HEK293T (cell line): ENCODE measurements at regions not wholly inside any gene's neighbourhood (a gene's known extent, or its start where the extent isn't known, plus 50 kb on each side); places are given as distances from the start of the nearest gene placed in this dataset.
"Not testable (repeated sequence)": the region's sequence is repeated elsewhere in the genome, so short reads cannot be mapped to it uniquely, and the experiment has no call there.

ENCODE experiments used
- CTCF ChIA-PET: fragments of 350-600 bp; formaldehyde crosslinking; extraction: SDS; loops from one replicate; lab custom pipeline; 2021; ENCODE audit warnings: antibody characterized with exemption, inconsistent platforms; lab: Yijun Ruan, JAX
- POLR2A ChIA-PET: fragments of 350-600 bp; formaldehyde crosslinking; extraction: SDS; loops from one replicate; lab custom pipeline; 2020; ENCODE audit warnings: antibody characterized with exemption, inconsistent platforms; lab: Yijun Ruan, JAX
- DNase-seq: peaks from one replicate; pipeline ENCODE4 v3.0.0; 2012; ENCODE audit warnings: mixed read lengths; ENCODE audit errors: extremely low spot score
- ARNT ChIP-seq: fragments of 450-650 bp; IDR thresholded peaks from 2 replicates; pipeline ENCODE4 v1.6.1; 2017; ENCODE audit warnings: mild to moderate bottlenecking
- BHLHE40 ChIP-seq: fragments of 450-650 bp; IDR thresholded peaks from 2 replicates; pipeline ENCODE4 v1.6.1; 2016; ENCODE audit warnings: mild to moderate bottlenecking, moderate library complexity, borderline replicate concordance
- CTBP1 ChIP-seq: fragments of 450-650 bp; IDR thresholded peaks from 2 replicates; pipeline ENCODE4 v1.6.1; 2016; ENCODE audit warnings: borderline replicate concordance
- ELF4 ChIP-seq: fragments of 450-650 bp; IDR thresholded peaks from 2 replicates; pipeline ENCODE4 v1.6.1; 2017; ENCODE audit warnings: antibody characterized with exemption
- FOXA1 ChIP-seq: fragments of 450-650 bp; IDR thresholded peaks from 2 replicates; pipeline ENCODE4 v1.6.1; 2016; ENCODE audit warnings: mild to moderate bottlenecking
- FOXK2 ChIP-seq: fragments of 450-650 bp; IDR thresholded peaks from 2 replicates; pipeline ENCODE4 v1.6.1; 2016; ENCODE audit warnings: mild to moderate bottlenecking
- FOXM1 ChIP-seq: fragments of 450-650 bp; IDR thresholded peaks from 2 replicates; pipeline ENCODE4 v1.6.1; 2017; ENCODE audit warnings: mild to moderate bottlenecking, borderline replicate concordance
- HDGF ChIP-seq: fragments of 450-650 bp; IDR thresholded peaks from 2 replicates; pipeline ENCODE4 v1.6.1; 2017; ENCODE audit warnings: antibody characterized with exemption, borderline replicate concordance
- L3MBTL2 ChIP-seq: fragments of 450-650 bp; conservative IDR thresholded peaks from 2 replicates; pipeline ENCODE4 v1.6.1; 2016; ENCODE audit warnings: mild to moderate bottlenecking
- LEF1 ChIP-seq: fragments of 450-650 bp; IDR thresholded peaks from 2 replicates; pipeline ENCODE4 v1.6.1; 2017; ENCODE audit warnings: mild to moderate bottlenecking, borderline replicate concordance
- NFRKB ChIP-seq: fragments of 450-650 bp; IDR thresholded peaks from 2 replicates; pipeline ENCODE4 v1.6.1; 2016; ENCODE audit warnings: mild to moderate bottlenecking, moderate library complexity
- SP1 ChIP-seq: fragments of 450-650 bp; IDR thresholded peaks from 2 replicates; pipeline ENCODE4 v1.6.1; 2017
- SUZ12 ChIP-seq: fragments of 450-650 bp; IDR thresholded peaks from 2 replicates; pipeline ENCODE4 v1.6.1; 2016; ENCODE audit warnings: mild to moderate bottlenecking
- TARDBP ChIP-seq: fragments of 450-650 bp; IDR thresholded peaks from 2 replicates; pipeline ENCODE4 v1.6.1; 2016
- ZNF384 ChIP-seq: fragments of 450-650 bp; IDR thresholded peaks from 2 replicates; pipeline ENCODE4 v1.6.1; 2016
- TF ChIP-seq, protein P1 (sequence below): fragments of 450-650 bp; IDR thresholded peaks from 2 replicates; pipeline ENCODE4 v1.6.1; 2016

DNA sequence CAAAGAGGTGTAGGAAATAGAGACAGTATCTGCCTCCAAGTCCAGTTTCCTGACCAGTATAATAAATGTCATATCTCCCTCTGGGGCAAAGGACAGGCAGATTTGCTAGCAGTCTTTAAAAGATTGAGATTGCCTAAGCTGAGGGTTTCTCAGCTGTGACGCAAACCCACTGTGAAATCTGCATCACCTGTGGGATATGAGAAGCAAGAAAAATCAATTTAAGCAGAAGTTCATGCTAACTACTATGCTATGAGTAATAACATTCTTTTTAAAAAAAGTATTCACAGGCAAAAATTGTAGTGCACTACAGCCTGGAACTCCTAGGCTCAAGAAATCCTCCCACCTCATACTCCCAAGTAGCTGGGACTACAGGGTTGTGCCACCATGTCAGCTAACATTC is 168.1 kb upstream of the POC5 start:
- POLR2A ChIA-PET, result no interaction called here
- CTCF ChIA-PET, result interaction anchor here (0.6 to 2.6 kb wide), 3 partner anchors 11 to 371 kb away, joined by 3 to 11 read pairs (median 4); no protein-coding TSS in a partner anchor
- DNase-seq, result no peak
- no peak for TF ChIP-seq FOXK2
- TF ChIP-seq CTBP1, result no peak
- TF ChIP-seq SUZ12, result no peak
- TF ChIP-seq ZNF384, result no peak
- TF ChIP-seq HDGF, result no peak
- no peak for TF ChIP-seq FOXA1
- no peak for TF ChIP-seq FOXM1
- no peak for TF ChIP-seq L3MBTL2
- no peak for TF ChIP-seq BHLHE40
- TF ChIP-seq TARDBP, result no peak
- TF ChIP-seq ARNT, result no peak
- no peak for TF ChIP-seq SP1
- TF ChIP-seq NFRKB, result no peak
- no peak for TF ChIP-seq LEF1

DNA sequence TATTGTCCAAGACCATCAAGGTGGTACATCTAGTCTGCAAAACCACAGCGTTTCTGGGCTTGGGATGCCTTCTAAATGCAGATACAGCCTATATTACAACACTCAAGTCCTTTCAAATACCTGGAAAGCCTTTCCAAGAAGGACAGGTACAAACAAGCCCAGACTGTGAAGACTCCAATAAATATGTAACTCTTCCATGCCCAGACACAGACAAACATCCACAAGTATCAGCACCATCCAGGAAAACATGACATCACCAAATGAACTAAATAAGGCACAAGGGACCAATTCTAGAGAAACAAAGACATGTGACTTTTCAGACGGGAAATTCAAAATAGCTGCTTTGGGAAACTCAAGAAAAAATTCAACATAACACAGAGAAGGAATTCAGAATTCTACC is 152.7 kb upstream of the POC5 start:
- ChIA-PET POLR2A (no interaction called here), CTCF (no interaction called here)
- TF ChIP-seq BHLHE40 (no peak), ELF4 (no peak), LEF1 (no peak), ZNF384 (no peak), FOXA1 (no peak), L3MBTL2 (no peak), FOXK2 (no peak), TARDBP (no peak), SP1 (no peak)
- no peak for DNase-seq

DNA sequence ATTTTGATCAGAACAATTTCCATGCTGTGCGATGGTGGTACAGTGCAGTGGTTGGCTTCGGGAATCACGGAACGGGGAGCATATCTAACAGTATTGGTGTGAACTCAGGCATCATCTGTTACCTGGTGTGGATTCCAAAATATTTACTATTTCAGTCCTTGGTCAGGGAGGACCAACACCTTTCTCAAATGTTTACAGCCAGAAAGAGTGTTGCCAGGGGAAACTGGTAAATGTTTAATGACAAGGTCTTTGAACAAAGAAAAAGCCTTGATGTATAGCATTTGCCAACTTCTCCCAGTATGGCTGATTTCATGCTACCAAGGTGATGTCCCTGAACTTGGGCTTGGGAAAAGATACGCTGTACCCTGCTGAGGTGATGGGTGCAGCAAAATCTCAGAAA is 145.6 kb upstream of the POC5 start:
- CTCF ChIA-PET, result no interaction called here
- no peak for DNase-seq
- no peak for TF ChIP-seq FOXK2
- TF ChIP-seq HDGF, result no peak
- no peak for TF ChIP-seq LEF1
- TF ChIP-seq TARDBP, result no peak
- TF ChIP-seq L3MBTL2, result no peak
- TF ChIP-seq CTBP1, result no peak
- TF ChIP-seq NFRKB, result no peak
- TF ChIP-seq BHLHE40, result no peak
- TF ChIP-seq FOXA1, result no peak
- no peak for TF ChIP-seq ZNF384
- no peak for TF ChIP-seq SUZ12
- no peak for TF ChIP-seq FOXM1
- TF ChIP-seq SP1, result no peak
- no peak for TF ChIP-seq ELF4
- TF ChIP-seq, protein P1, sequence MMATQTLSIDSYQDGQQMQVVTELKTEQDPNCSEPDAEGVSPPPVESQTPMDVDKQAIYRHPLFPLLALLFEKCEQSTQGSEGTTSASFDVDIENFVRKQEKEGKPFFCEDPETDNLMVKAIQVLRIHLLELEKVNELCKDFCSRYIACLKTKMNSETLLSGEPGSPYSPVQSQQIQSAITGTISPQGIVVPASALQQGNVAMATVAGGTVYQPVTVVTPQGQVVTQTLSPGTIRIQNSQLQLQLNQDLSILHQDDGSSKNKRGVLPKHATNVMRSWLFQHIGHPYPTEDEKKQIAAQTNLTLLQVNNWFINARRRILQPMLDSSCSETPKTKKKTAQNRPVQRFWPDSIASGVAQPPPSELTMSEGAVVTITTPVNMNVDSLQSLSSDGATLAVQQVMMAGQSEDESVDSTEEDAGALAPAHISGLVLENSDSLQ, result no peak
- no peak for TF ChIP-seq ARNT
- POLR2A ChIA-PET, result no interaction called here

DNA sequence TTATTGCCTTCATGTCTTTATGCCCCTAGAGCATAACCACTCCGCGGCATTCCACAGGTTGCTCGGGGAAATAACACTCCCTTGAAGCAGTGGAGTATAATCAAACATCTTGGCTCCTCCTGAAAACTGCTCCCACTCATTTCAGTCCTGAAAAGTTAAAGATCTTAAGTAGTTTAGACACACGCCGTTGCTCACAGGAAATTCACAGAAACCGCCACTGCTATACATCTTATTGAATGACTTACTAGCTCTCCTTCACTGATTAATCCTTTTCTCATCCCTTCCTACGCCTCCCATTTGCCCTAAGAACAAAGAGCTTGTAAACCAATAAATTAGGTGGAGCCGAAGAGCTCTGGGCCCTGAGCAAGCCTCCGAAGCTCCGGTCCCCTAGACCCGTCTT is 142.4 kb upstream of the POC5 start:
- CTCF ChIA-PET, DNase-seq, POLR2A ChIA-PET: not testable (repeated sequence)

DNA sequence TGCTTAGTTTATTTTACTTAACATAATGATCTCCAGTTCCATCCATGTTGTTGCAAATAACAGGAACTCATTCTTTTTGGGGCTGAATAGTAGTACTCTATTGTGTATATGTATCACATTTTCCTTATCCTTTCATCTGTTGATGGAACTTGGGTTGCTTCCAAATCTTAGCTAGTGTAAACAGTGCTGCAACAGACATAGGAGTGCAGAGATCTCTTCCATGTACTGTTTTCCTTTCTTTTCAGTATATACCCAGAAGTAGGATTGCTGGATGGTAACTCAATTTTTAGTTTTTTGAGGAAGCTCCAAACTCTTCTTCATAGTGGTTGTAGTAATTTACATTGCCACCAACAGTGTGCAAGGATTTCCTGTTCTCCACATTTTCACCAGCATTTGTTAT is 138.8 kb upstream of the POC5 start:
- ChIA-PET CTCF (no interaction called here), POLR2A (no interaction called here)
- no peak for TF ChIP-seq TARDBP
- no peak for TF ChIP-seq SUZ12
- no peak for TF ChIP-seq L3MBTL2
- no peak for TF ChIP-seq FOXK2
- TF ChIP-seq FOXM1, result no peak
- no peak for TF ChIP-seq CTBP1
- TF ChIP-seq, protein P1, result no peak
- TF ChIP-seq HDGF, result no peak
- DNase-seq, result no peak

DNA sequence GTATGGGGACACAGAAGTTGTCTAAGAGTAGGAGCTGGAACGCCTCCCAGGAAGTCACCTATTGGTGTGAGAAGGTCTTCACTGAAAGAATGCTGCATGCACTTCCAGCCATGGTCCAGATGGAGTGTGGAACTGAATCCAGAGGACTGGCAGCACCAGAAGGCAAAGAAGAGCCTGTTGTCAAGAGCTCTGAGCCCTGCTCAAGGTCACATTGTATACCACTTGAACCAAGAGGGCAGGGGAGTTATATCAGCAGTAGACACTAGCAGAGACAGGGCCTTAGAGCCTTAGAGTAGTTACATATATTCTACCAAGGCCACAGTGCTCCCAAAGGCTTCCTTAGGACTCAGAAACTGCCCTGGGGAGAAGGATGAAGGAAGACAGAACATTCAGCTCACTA is 130.8 kb upstream of the POC5 start:
- DNase-seq, result no peak
- TF ChIP-seq ARNT (no peak), SUZ12 (no peak), HDGF (no peak), TARDBP (no peak), FOXA1 (no peak), BHLHE40 (no peak), ZNF384 (no peak), NFRKB (no peak), SP1 (no peak), FOXK2 (no peak), ELF4 (no peak), L3MBTL2 (no peak), FOXM1 (no peak)
- TF ChIP-seq, protein P1, result no peak
- ChIA-PET CTCF (no interaction called here), POLR2A (no interaction called here)

DNA sequence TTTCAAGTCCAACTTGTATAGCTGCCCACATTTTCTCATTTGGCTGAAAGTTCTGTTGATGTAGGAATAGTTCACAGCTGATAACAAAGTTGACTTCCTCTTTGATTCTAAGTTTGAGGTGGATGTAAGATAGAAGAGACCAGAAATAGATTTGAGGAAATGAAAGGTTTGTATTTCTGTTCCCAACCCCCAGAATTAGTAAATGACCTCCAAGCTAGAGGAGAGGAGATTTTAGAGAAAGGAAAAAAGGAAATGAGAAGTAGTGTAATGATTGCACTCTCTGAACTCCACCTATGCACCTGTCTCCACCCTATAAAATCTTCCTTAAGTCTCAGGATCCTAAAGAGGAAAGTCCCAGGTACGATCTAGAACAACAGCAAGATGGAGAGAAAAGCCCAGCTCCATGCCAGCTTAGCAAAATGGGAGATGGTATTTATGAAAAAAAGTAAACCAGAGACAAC is 130.4 kb upstream of the POC5 start:
- no peak for DNase-seq
- POLR2A ChIA-PET, result no interaction called here
- CTCF ChIA-PET, result no interaction called here
- TF ChIP-seq LEF1, result no peak
- TF ChIP-seq, protein P1, result no peak
- no peak for TF ChIP-seq FOXK2
- TF ChIP-seq NFRKB, result no peak
- no peak for TF ChIP-seq ARNT
- no peak for TF ChIP-seq BHLHE40
- TF ChIP-seq FOXA1, result no peak
- TF ChIP-seq SUZ12, result no peak
- no peak for TF ChIP-seq HDGF
- no peak for TF ChIP-seq ELF4
- no peak for TF ChIP-seq L3MBTL2
- no peak for TF ChIP-seq FOXM1
- TF ChIP-seq TARDBP, result no peak
- TF ChIP-seq CTBP1, result no peak
- no peak for TF ChIP-seq SP1
- TF ChIP-seq ZNF384, result no peak
